ENCODE measurements at regions not wholly inside any gene's neighbourhood (a gene's known extent, or its start where the extent isn't known, plus 50 kb on each side); places are given as distances from the start of the nearest gene placed in this dataset.

DNA sequence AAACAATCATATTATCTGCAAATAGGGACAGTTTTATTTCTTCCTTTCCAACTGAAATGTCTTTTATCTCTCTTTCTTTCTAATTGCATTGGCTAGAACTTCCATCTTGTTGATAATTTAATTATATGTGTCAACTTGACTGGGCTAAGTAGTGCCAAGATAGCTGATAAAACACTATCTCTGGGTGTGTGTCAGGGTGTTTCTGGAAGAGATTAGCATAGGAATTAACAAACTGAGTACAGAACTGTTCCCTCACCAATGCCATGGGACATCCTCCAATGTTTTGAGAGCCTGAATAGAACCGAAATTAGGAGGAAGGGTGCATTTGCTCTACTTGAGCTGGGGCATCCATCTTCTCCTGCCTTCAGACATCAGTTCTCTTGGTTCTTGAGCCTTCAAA, 1027.2 kb downstream of the FAT4 start:
- Mint-ChIP-seq H3K9me3 (no peaks in the 10 kb centered on the region), H3K27me3 (ENCODE audit: low read depth) (no peaks in the 10 kb centered on the region), H3K27ac (no peak overlapping the region), H3K4me1 (peaks cover 6% of the 10 kb centered on the region; the same call in 1 of the 2 replicates), H3K36me3 (no peaks in the 10 kb centered on the region), H3K4me3 (no peak overlapping the region)
- ChIA-PET CTCF (no interaction called here), POLR2A (no interaction called here)
- TF ChIP-seq, protein P1, sequence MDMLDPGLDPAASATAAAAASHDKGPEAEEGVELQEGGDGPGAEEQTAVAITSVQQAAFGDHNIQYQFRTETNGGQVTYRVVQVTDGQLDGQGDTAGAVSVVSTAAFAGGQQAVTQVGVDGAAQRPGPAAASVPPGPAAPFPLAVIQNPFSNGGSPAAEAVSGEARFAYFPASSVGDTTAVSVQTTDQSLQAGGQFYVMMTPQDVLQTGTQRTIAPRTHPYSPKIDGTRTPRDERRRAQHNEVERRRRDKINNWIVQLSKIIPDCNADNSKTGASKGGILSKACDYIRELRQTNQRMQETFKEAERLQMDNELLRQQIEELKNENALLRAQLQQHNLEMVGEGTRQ (CRISPR knock-in tag; IDR thresholded peaks at IDR 0.05) = no peak
- TF ChIP-seq, protein P2, sequence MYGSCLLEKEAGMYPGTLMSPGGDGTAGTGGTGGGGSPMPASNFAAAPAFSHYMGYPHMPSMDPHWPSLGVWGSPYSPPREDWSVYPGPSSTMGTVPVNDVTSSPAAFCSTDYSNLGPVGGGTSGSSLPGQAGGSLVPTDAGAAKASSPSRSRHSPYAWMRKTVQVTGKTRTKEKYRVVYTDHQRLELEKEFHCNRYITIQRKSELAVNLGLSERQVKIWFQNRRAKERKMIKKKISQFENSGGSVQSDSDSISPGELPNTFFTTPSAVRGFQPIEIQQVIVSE (CRISPR knock-in tag; IDR thresholded peaks at IDR 0.05; ENCODE audit: borderline replicate concordance) = no peak
- TF ChIP-seq JAZF1 (CRISPR knock-in tag; IDR thresholded peaks at IDR 0.05) = no peak
- TF ChIP-seq, protein P3, sequence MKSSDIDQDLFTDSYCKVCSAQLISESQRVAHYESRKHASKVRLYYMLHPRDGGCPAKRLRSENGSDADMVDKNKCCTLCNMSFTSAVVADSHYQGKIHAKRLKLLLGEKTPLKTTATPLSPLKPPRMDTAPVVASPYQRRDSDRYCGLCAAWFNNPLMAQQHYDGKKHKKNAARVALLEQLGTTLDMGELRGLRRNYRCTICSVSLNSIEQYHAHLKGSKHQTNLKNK (CRISPR knock-in tag; IDR thresholded peaks at IDR 0.05) = no peak
- no peak for TF ChIP-seq ZNF232 (CRISPR knock-in tag; IDR thresholded peaks at IDR 0.05)
- TF ChIP-seq CREB1 (CRISPR knock-in tag; IDR thresholded peaks at IDR 0.05) = no peak
- TF ChIP-seq GABPB1 (CRISPR knock-in tag; IDR thresholded peaks at IDR 0.05) = no peak
- TF ChIP-seq SOX15 (CRISPR knock-in tag; IDR thresholded peaks at IDR 0.05) = no peak
- TF ChIP-seq ATF6 (CRISPR knock-in tag; IDR thresholded peaks at IDR 0.05) = no peak
- TF ChIP-seq ZNF317 (CRISPR knock-in tag; IDR thresholded peaks at IDR 0.05; ENCODE audit: borderline replicate concordance, low read depth) = no peak
- TF ChIP-seq, protein P4, sequence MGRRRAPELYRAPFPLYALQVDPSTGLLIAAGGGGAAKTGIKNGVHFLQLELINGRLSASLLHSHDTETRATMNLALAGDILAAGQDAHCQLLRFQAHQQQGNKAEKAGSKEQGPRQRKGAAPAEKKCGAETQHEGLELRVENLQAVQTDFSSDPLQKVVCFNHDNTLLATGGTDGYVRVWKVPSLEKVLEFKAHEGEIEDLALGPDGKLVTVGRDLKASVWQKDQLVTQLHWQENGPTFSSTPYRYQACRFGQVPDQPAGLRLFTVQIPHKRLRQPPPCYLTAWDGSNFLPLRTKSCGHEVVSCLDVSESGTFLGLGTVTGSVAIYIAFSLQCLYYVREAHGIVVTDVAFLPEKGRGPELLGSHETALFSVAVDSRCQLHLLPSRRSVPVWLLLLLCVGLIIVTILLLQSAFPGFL (CRISPR knock-in tag; IDR thresholded peaks at IDR 0.05; ENCODE audit: borderline replicate concordance) = no peak
- no peak for TF ChIP-seq PRRX2 (CRISPR knock-in tag; IDR thresholded peaks at IDR 0.05)
- TF ChIP-seq MYBL2 (CRISPR knock-in tag; IDR thresholded peaks at IDR 0.05) = no peak
- no peak for TF ChIP-seq ZBTB21 (CRISPR knock-in tag; IDR thresholded peaks at IDR 0.05; ENCODE audit: borderline replicate concordance)
- no peak for TF ChIP-seq KAT7 (CRISPR knock-in tag; IDR thresholded peaks at IDR 0.05; ENCODE audit: borderline replicate concordance)
- TF ChIP-seq, protein P5, sequence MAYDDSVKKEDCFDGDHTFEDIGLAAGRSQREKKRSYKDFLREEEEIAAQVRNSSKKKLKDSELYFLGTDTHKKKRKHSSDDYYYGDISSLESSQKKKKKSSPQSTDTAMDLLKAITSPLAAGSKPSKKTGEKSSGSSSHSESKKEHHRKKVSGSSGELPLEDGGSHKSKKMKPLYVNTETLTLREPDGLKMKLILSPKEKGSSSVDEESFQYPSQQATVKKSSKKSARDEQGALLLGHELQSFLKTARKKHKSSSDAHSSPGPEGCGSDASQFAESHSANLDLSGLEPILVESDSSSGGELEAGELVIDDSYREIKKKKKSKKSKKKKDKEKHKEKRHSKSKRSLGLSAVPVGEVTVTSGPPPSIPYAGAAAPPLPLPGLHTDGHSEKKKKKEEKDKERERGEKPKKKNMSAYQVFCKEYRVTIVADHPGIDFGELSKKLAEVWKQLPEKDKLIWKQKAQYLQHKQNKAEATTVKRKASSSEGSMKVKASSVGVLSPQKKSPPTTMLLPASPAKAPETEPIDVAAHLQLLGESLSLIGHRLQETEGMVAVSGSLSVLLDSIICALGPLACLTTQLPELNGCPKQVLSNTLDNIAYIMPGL (CRISPR knock-in tag; IDR thresholded peaks at IDR 0.05) = no peak
- TF ChIP-seq ZNF121 (CRISPR knock-in tag; IDR thresholded peaks at IDR 0.05) = no peak
- TF ChIP-seq ZNF138 (CRISPR knock-in tag; conservative IDR thresholded peaks at IDR 0.05) = no peak
- no peak for TF ChIP-seq ATF1 (CRISPR knock-in tag; IDR thresholded peaks at IDR 0.05)
- DNase-seq (ENCODE audit: low spot score) = no peak
- no peak for ATAC-seq

- Mint-ChIP-seq H3K27me3 (ENCODE audit: low read depth) (no peaks in the 10 kb centered on the region), H3K4me1 (no peaks in the 10 kb centered on the region), H3K4me3 (no peak overlapping the region), H3K27ac (no peak overlapping the region), H3K36me3 (no peaks in the 10 kb centered on the region), H3K9me3 (no peaks in the 10 kb centered on the region)
- DNase-seq (ENCODE audit: low spot score) (no peak), ATAC-seq (no peak)
- POLR2A ChIA-PET = no interaction called here
- CTCF ChIA-PET = no interaction called here
- TF ChIP-seq SMAD4 (CRISPR knock-in tag; IDR thresholded peaks at IDR 0.05) (no peak), MYBL2 (CRISPR knock-in tag; IDR thresholded peaks at IDR 0.05) (no peak), RORB (CRISPR knock-in tag; IDR thresholded peaks at IDR 0.05) (no peak), IRF2 (CRISPR knock-in tag; IDR thresholded peaks at IDR 0.05; ENCODE audit: borderline replicate concordance, low read depth) (no peak)
- TF ChIP-seq, protein P6, sequence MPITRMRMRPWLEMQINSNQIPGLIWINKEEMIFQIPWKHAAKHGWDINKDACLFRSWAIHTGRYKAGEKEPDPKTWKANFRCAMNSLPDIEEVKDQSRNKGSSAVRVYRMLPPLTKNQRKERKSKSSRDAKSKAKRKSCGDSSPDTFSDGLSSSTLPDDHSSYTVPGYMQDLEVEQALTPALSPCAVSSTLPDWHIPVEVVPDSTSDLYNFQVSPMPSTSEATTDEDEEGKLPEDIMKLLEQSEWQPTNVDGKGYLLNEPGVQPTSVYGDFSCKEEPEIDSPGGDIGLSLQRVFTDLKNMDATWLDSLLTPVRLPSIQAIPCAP (CRISPR knock-in tag; IDR thresholded peaks at IDR 0.05) = no peak
- TF ChIP-seq, protein P7, sequence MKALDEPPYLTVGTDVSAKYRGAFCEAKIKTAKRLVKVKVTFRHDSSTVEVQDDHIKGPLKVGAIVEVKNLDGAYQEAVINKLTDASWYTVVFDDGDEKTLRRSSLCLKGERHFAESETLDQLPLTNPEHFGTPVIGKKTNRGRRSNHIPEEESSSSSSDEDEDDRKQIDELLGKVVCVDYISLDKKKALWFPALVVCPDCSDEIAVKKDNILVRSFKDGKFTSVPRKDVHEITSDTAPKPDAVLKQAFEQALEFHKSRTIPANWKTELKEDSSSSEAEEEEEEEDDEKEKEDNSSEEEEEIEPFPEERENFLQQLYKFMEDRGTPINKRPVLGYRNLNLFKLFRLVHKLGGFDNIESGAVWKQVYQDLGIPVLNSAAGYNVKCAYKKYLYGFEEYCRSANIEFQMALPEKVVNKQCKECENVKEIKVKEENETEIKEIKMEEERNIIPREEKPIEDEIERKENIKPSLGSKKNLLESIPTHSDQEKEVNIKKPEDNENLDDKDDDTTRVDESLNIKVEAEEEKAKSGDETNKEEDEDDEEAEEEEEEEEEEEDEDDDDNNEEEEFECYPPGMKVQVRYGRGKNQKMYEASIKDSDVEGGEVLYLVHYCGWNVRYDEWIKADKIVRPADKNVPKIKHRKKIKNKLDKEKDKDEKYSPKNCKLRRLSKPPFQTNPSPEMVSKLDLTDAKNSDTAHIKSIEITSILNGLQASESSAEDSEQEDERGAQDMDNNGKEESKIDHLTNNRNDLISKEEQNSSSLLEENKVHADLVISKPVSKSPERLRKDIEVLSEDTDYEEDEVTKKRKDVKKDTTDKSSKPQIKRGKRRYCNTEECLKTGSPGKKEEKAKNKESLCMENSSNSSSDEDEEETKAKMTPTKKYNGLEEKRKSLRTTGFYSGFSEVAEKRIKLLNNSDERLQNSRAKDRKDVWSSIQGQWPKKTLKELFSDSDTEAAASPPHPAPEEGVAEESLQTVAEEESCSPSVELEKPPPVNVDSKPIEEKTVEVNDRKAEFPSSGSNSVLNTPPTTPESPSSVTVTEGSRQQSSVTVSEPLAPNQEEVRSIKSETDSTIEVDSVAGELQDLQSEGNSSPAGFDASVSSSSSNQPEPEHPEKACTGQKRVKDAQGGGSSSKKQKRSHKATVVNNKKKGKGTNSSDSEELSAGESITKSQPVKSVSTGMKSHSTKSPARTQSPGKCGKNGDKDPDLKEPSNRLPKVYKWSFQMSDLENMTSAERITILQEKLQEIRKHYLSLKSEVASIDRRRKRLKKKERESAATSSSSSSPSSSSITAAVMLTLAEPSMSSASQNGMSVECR (CRISPR knock-in tag; IDR thresholded peaks at IDR 0.05; ENCODE audit: borderline replicate concordance) = no peak
Measured at GRCh38 chr4:126344472-126344871, 1029.7 kb downstream of the FAT4 start.
